Testis (tissue), 2 donors: ENCODE measurements at regions not wholly inside any gene's neighbourhood (a gene's known extent, or its start where the extent isn't known, plus 50 kb on each side); places are given as distances from the start of the nearest gene placed in this dataset.

ENCODE experiments used
- CTCF ChIP-seq, 3 experiments: fragments of 450-650 bp in 2 of 3; fragments of 200-600 bp in 1 of 3; sonication (generic) in 1 of 3; IDR thresholded peaks; one replicate each; pipeline ENCODE4 v1.5.1; 2016 to 2019; ENCODE audit warnings: antibody characterized with exemption in 3 of 3, mild to moderate bottlenecking in 2 of 3, moderate library complexity in 1 of 3
- POLR2A ChIP-seq: fragments of 450-650 bp; IDR thresholded peaks from one replicate; pipeline ENCODE4 v1.6.1; 2017; ENCODE audit warnings: antibody characterized with exemption, mild to moderate bottlenecking, moderate library complexity

- TF ChIP-seq CTCF (IDR thresholded peaks at IDR 0.05) = no peak
- TF ChIP-seq POLR2A = no peak
Measured at GRCh38 chr2:167706800-167707199, 540.6 kb downstream of the STK39 start.
